D341Med (cell line): ENCODE measurements at regions not wholly inside any gene's neighbourhood (a gene's known extent, or its start where the extent isn't known, plus 50 kb on each side); places are given as distances from the start of the nearest gene placed in this dataset.
A peak's percentile ranks its signal among the peaks of the same experiment; 100 is the strongest.

Experiments used
- DNase-seq: peaks from one replicate; pipeline ENCODE4 v3.0.0; 2012; ENCODE audit warnings: low spot score

DNA sequence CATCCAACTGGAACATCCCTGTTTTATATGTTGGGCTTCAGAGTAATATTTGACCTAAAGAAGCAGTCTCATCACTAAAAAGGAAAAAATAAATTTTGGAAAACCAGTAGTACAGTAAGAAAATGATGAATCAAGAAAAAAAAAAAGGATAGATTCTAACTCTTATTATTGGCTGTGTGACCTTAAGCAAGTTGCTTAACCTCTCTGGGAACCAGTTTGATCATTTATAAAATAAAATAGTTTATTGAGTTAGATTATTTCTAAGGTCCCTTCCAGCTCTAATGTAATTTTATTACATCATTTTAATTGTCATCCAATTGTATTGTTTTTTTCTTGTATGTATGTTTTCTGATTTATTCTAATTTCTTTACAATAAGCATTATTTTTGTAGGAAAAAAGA, 127.0 kb downstream of the PRELID2 start:
- no peak for DNase-seq

DNA sequence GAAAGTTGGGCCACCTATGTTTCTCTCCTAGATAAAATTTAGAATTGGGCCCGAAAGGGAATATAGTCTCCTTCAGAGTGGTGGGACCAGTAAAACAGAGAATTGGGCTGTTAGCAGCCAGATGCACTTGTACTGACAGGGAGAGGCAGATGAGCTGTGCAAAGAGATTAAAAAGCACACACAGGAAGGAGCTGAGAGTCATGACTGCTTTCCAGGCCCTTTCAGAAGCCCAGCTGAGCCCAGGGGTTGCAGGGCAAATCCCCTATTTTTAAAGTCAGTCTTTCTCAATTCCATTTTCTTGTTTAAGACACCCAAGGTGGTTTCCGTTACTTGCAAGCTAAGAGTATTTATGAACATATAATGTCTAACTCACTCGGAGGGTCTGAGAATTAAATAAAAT, 130.4 kb downstream of the PRELID2 start:
- DNase-seq = no peak

GRCh38 chr5:145703856-145704255, 131.3 kb downstream of the PRELID2 start:
- no peak for DNase-seq

DNA sequence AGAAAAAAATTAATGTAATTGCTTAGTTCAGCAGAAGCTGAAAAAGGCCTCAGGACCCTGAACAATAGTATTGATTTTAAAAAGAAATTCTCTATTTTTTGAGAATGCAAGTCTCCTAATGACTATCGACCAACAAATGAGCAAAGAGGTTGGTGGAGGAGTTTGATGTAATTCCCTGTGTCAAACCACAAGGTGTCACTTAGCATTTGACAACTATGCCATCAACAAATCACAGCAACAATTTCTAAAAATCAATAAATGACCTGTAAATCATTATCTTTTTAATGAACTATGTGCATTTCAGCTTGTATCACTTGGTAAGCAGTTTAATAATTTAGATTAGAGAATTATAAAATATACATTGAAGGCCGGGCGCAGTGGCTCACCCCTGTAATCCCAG, 133.7 kb downstream of the PRELID2 start:
- no peak for DNase-seq

DNA sequence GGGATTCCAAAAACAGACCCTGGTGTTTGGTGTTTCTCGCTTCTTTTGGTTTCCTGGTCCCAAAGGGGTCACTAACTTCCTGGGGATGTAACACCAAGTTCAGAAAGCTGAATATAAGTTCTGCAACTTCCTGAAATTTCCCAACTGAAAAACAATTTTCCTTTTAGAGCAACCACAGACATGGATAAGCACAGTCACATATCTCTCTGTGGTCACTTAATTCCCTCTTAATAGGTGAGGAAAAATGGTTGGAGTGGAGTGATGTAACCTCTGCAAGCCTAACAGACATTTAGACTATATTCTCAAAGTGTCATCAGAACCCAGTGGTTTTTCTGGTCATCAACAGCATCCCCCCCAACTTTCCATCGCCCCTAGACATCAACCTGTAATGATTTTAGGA, 135.3 kb downstream of the PRELID2 start:
- DNase-seq = no peak

DNA sequence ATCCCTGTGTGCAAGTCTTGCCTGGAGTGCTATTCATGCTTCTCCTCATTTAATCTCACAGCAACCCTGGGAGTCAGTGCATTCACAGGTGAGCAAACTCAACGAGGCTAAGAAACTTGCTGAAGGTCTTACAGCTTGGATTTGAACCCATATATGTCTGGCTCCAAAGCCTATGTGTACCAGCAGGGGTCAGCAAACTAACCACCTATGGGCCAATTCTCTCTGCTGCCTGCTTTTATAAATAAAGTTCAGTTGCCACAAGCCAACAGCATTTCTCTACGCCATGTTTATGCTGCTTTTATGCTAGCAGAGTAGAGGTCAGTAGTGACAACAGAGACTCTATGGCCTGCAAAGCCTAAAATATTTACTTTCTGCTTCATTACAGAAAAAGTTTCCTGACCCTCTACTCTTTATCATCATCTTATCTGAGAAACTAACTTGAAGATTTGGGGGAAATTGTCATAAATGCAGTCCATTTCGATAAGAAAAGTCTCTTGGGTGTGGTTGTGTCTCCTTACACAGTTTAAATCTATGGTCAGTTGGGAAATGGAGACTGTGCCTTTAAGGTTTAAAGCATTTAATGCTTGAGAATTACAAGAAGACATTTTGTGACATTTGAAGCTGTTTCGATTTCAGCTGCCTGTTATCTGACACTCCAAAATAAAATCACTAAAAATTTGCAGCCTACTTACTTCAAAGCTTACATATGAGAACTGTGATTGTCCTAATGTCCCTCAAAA, 137.7 kb downstream of the PRELID2 start:
- DNase-seq = peak; percentile 40

DNA sequence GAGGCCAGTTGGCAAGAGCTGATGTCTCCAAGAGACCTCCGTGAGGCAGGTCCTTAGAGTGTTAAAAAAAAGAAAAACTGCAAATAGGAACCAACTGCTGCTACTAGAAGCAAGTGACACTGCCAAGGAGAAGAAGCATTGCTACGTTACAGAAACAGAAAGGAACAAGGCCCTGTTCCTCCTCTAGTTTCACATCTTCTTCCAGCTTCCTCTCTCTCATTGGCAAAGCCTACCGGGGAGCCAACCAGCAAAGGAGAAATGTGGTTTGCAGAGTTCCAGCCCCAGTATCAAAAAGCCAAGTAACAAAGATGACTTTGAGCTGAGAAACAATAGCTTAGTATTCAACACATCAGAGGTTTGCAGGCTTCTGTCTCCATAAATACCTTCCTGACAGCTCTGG, 145.9 kb downstream of the PRELID2 start:
- DNase-seq = no peak

- DNase-seq = no peak
Observed at GRCh38 chr5:145687943-145688342, 147.2 kb downstream of the PRELID2 start.

DNA sequence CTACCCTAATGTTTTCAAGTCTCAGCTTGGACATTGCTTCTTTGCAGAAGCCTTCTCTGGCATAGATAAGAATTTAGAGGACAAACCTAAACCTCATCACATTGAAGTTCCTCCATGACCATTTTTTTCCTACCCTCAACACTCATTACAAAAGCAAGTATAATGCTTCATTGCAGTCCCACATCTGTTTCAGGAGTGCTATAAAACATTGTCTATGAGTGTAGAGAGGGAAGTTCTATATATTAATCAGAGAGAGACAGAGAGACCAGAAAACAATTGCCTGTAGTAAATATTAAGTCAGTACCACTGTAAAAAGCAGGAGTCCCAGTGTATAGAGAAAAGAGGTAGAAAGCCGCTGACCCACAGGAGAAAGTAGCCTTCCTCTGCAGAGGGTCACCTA, 149.7 kb downstream of the PRELID2 start:
- no peak for DNase-seq

GRCh38 chr5:145683431-145683830, 151.7 kb downstream of the PRELID2 start:
- DNase-seq = no peak

GRCh38 chr5:145682197-145682899, 152.8 kb downstream of the PRELID2 start:
- no peak for DNase-seq

- DNase-seq = peak; percentile 63
Observed at GRCh38 chr5:145681686-145682085, 153.5 kb downstream of the PRELID2 start.

GRCh38 chr5:145681216-145681615, 153.9 kb downstream of the PRELID2 start:
- no peak for DNase-seq

DNA sequence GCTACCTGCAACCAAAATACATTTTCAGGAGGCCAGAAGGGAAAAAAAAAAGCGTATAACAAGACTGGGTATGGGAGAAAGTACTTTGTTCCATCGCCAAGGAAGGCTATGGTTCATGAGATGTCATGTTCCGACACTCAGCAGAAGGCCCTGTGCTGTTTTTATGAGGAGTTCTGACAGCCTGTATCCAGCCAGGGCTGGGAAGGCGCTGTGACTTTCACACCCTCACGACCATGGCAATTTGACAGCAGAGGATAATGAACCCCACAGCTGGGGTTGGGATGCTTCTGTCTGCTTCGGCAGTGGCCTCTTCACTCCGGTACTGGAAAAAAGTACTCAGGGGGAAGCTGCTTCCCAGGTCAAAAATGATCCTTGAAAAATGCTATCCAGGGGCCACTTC, 154.4 kb downstream of the PRELID2 start:
- DNase-seq = no peak

DNA sequence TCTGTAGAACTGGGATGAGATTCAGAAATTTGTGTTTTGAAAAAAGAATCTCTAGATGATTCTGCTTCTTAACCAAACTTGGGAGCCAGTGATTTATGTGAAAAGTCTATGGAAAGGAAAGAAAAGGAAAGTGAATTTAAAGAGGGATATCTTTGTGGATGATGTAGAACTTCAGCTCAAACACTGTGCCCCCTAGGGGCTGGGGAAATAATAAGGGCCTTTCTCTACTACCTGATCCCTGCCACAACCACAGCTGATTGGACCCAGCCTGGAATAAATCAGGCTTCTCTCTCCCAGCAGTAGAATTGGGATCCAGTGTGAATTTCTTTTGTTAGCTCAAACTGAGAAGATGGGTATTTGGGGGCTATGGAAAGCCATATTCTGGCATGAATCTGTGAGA, 155.0 kb downstream of the PRELID2 start:
- peak; percentile 36 for DNase-seq

- DNase-seq = no peak
Observed at GRCh38 chr5:145678255-145678654, 156.9 kb downstream of the PRELID2 start.

- no peak for DNase-seq
Observed at GRCh38 chr5:145673786-145674185, 161.4 kb downstream of the PRELID2 start.

GRCh38 chr5:145668714-145669113, 166.4 kb downstream of the PRELID2 start:
- DNase-seq = no peak

DNA sequence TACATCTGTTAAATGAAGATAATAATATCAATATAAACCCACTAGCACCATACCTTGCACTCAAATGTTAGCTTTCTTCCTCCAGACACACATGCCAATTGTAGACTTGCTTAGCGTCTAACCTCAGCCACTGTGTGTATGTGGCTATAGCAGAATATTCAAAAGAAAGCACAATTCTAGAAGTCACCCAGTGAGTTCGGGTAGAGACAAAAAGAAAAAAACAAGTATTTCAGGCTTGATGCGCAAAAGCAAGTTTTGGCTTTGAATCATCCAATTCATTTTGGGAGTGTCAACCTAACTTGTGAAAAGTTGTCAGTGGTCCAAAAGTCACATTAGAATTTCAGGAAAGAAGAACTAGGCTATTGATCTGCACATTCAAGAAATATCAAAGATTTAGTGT, 167.4 kb downstream of the PRELID2 start:
- no peak for DNase-seq

- no peak for DNase-seq
Observed at GRCh38 chr5:145666591-145666990, 168.6 kb downstream of the PRELID2 start.

DNA sequence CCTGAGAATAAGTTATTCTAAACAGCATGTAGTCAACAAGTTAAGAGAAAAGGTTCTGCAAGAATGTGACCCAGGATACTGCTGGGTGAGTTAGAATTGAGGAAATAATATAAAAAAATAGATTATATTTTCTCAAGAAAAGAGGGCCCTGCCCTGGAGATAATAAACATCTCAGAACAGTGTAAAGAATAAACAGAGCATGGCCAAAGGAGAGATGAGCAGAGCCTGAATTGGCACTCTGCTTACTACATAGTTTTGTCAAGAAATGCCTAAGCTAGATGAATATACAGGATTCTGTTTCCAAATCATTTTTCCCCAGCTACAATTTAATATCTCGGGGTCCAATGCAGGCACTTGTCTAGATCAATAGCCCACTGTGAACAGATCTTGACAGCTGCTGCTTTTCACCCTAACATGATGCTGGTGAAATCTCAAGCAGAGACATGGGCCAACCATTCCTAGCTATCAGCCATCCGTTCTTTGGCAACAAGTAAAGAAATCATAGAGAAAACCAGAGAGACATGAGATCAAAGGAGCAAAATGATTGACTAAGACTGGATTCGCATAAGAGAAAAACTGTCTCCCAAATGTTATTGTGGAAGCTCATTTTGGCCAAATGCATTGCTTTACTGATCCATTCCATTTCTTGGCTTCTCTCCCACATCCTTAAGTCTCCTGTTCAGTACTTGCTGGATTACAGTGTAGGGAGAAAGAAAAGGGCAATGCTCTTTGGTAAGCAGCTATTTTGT, 173.2 kb downstream of the PRELID2 start:
- DNase-seq = no peak

DNA sequence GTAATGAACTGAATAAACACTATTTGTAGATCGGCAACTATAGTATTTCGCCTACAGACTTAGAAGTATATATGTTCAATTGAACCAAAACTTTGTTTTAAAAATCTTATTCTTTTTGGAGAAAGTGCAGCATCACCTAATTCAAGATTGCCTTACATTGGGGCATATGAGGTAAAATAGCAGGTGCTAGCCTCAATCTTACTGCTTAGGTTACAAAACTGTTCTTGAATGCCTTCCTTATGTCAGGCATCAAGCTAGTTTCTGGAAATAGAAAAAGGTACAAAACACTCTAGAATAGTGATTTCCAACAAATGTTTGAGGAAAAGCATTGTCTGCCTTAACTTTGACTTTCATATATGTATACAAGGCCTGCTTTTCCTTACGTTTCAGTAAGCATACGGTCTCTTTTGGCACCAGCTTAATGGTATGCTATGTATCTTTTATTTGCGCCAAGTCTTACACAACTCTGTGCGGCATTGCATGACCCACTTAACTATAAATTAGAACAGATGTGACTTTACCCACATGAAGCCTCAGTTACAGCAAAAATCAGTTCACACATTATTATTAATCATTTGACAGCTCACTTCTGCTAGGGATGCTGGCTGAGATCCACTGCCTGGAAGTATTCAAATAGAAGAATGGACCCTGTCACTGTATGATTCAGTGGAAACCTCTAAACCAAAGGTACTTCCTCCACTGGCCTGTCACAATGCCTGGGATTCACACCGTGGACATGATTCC, 174.1 kb downstream of the PRELID2 start:
- DNase-seq = no peak
